Right hindlimb (tissue), 1 donor: ENCODE measurements at regions not wholly inside any gene's neighbourhood (a gene's known extent, or its start where the extent isn't known, plus 50 kb on each side); places are given as distances from the start of the nearest gene placed in this dataset.

Experiments
- DNase-seq: peaks from one replicate; pipeline ENCODE4 v3.0.0-alpha.2; 2018

DNA sequence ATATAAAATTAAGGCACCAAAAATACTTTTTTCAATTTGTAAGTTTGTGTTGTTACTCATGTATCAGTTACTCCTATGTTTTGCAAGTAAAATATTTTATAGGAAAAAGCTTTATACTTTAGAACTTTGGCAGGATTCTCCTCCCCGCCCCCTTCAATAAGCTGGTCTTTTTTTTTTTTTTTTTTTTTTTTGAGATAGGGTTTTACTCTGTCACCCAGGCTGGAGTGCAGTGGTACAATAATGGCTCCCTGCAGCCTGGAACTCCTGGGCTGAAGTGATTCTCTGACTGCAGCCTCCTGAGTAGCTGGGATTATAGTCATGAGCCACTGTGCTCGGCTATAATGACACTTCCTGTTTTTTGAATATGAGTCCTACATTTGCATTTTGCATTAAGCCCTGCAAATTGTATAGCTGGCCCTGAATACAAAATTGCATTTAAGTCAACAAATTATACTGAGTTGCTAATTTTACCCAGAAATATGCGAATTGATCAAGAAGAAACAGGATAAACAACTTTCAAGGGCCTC is 192.9 kb downstream of the PIK3R1 start:
- DNase-seq: no peak

DNA sequence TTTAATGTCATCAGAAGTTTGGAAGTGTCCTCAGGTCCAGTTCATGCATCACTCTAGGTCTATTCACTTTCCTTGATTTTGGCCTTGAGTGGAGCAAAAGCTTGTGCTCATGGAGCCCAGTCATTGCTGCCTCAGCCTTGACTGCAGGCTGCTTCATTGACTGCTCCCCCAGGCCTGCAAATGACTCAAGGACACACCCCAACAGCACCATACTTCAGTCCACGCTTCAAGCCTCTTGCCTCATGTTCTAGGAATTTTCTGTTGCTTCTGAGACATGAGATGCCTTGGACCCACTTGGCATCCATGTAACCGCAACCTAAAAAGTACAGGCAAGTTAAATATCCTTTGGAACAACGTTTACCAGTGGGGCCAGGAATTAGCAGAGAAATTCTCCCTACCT is 193.7 kb downstream of the PIK3R1 start:
- no peak for DNase-seq

DNA sequence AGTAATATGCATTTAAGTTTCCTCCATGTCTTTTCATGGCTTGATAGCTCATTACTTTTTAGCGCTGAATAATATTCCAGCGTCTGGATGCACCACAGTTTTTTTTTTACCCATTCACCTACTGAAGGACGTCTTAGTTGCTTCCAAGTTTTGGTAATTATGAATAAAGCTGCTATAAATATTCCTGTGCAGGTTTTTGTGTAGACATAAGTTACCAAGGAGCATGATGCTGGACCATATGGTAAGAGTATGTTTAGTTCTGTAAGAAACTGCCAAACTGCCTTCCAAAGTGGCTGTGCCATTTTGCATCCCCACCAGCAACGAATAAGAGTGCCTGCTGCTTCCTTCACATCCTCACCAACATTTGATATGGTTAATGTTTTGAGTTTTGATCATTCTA is 195.6 kb downstream of the PIK3R1 start:
- no peak for DNase-seq

DNA sequence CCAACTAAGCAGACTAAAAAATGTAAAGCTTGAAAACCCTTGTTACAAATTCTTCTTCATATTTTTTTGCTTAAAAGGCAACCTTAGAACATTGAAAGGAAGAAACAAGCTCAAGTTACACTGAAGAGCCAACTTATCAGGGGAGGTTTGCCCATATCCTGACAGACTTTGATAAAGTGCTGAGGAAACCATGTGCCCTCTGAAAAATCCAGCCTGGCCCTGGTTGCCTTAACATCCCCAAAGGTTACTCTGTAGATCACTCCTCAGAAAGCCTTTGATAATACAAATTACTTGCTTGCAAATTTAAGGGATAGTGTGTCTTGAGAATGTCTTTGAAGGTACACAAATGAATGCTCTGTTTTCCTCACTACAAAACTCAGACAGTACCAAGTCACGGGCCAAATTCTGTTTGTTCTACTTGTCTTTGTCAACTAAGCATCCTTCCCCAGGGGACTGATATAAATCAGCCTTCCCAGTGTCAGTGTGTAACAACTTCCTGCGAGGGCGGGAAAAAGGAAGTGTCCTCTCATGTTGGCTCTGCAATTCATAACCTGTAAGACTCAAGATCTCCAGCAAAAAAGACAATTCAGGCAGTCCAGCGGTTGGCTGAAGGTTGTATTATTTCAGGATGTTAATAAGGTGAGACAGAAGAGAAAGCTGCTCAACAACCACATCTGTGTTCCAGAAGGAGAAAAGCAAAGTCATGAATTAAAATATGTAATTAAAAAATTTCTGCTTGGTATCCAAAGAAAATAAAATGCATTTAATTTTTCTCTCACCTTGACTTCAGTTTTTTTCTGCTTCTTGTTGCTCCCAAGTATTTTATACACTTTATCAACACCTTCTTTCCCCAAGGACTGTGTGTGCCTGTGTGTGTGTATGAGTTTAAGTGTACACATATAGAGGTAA is 199.9 kb downstream of the PIK3R1 start:
- DNase-seq: no peak

DNA sequence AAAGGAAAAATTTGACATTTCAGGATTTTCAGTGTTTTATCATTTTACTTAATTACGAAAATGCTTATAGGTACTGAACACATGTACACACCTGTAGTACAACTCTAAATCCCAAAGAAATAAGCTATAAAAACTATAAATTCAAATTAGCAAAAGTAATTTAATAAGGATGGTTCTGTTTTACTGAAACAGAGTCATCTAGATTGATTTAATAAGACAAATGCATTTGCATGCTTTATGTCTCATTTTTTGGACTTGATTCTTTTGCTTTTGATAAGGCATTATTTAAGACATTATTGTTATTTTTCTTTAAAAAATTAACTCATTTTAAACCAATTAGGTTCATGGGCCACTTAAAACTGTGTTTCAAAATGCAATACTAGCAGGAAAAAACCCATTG is 201.2 kb downstream of the PIK3R1 start:
- no peak for DNase-seq

DNA sequence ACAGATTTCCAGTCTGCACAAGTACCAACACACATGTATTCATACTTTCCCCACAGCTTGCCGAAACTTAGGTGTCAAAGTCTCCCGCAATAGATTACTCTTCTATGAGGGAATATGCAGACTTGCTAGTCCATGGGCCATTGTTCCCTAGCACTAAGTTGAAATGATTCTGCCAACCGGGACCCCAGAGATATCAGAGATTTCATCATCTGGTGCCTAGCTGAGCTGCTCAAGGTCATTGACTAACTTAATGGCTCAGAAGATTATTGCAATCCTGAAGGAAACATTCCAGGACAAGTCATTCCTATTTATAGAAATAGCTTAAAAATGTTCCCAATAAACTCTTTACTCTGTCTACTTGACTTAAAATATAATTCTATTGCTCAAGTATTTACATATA is 202.6 kb downstream of the PIK3R1 start:
- DNase-seq: no peak

DNA sequence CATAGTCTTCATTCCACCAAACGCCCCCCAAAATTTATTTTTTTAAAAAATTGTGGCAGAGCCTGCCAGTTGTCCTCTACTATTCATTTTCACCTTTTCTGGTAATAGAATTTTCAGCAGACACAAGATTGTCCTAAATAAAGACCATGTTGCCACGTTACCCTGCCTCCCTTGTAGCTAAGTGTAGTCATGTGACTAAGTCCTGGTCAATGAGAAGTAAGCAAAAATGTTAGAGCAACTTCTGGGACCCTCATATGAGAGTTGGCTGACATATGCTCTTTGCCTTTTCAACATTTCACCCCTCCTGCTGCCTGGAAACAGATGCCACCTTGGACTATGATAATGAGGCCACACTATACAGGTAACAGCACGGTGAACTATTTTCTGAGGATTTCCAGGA is 203.1 kb downstream of the PIK3R1 start:
- DNase-seq: no peak

DNA sequence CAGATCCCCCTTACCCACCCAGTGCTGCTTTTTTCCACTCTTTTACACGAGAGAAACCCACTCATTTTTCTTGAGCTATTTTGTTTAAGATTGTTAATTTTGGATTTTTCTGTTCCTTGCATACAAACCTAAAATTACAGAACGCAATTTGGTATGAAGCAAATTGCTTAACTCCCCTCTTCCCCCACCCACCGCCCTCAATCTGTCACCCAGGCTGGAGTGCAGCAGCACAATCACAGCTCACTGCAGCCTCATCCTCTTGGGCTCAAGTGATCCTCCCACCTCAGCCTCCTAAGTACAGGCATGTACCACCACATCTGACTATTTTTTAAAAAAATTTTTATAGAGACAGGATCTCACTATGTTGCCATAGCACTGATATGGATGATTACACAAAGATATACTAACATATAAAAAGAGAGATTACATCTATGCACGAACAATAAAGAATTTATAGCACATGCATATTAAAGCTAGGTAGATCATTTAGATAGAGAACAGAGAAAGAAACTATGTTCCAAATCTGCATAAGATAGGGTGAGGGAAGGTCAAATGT is 203.6 kb downstream of the PIK3R1 start:
- DNase-seq: no peak

DNA sequence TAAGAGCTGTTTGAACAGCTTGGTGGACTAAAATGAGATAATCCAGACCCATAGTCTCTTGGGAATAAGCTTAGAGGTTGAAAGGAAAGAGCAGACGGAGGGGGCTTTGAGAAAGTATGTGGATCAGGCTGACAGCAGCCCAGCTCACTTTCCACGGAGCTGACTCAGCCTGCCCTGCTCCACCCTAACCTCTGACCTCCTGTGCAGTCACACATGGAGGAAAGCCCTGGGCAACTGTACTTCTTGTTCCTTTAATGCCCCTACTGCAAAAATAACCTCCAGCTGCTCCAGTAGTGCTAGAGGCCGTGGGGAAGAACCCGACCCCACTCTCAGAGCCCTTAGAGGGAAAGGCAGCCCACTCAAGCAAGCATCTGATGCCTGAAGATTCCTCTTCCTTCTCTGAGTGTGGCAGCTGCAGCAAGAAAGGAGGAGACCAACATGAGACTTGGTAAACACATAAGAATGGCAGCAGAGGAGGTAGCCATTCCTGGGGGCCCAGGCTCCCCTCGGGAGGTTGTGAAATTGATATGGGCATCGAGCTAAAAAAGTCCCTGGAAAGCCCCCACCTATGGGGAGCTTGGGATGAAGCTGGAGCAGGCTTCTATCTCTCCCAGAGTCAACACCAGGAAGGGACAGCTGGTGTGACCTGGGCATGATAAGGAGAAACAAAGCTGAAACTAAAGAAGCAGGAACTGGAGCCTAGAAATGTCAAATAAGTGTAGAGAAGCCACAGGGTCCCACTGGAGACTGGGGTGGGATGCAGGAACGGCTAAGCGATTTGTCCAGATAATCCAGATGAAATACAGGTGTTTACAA is 204.3 kb downstream of the PIK3R1 start:
- no peak for DNase-seq

DNA sequence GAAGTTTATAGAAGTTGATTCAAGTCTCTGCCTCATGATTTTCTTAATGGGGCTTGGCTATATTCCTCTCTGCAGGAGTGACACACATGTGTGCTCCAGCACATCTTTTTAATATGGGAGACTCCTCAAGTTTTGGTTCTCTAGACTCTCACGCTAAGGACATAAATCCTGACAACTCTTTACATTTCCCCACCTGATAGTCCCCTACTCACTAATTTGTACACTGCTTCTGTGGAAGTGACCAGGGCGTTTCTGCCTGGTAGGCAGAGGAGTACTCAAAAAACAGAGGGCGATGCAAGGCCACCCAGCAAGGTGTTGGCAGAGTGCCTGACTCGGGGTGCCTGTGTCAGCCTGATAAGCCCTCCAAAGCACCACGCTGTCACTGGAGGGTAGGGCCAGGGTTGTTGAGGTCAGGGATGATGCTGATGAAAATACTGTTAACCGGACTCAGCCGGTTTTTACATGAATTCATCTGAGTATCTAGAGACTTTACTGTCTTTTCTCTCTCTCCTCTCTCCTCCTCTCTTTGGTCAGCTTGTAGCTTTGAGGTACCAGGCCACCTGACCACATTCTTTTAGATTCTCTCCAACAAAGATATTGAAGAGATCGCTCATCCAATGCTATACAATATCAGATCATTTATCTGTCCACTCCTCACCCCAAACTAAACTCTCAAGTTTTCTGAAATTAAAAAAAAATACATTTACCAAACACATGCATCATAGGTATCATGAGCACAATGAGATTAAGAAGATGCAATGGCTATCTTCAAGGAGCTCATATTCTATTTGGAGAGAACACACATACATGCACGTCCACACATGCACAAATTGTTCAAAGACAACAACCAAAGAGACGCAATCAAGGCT is 205.2 kb downstream of the PIK3R1 start:
- DNase-seq: no peak

DNA sequence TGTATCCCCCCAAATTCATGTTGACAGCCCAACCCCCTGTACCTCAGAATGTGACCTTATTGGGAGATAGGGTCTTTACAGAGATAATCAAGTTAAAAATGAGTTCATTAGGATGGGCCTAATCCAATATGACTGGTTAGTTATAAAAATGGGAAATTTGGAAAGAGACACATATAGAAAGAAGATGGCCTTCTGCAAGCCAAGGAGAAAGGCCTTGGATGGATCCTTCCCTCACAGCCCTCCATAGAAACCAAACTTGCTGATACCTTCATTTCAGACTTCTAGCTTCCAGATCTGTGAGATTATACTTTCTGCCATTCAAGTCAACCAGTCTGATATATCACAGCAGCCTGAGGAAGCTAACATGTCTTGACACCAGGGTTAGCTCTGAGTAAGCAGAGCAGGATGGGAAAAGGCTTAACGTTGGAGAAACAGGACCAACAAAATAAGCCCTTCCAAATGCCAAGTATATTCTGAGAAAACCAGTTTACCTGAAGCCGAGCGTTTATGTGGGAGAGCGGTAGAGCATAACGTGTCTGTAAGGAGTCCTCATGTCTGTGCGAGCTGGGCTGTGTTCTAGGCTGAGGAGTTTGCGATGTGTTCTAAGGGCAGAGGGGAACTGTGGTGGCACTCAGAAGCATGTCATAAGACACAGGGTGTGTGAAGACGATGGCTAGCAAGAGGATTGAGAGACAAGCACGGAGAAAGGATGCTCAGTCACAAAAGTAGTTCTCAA is 206.1 kb downstream of the PIK3R1 start:
- DNase-seq: no peak

DNA sequence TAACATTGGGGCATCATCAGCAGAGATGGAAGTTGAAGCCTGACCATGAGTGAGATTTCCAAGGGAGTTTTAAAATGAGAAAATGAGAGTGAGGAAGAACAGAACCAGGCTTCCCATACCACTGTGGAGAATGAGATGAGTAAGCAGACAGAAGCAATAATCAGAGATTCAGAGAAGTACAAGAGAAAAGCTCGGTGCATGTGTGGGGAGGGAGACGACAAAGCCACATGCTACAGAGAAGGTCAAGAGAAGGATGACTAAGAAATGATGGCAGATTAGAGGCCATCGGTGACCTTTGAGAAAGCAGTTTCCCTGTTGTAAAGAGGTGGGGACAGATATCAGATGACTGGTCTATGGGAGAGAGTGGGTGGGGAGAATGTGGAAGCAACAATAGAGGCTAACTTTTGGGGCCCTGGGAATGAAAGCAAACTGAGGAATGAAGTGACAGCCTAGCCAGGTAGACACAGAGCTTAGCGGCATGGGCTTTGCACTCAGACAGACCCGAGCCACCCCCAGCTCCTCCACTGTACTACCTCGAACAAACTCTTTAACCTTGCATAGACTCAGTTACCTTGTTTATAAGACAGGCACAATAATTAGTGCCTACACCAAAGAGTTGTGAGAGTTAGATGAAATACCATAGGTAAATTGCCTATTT is 207.7 kb downstream of the PIK3R1 start:
- no peak for DNase-seq

DNA sequence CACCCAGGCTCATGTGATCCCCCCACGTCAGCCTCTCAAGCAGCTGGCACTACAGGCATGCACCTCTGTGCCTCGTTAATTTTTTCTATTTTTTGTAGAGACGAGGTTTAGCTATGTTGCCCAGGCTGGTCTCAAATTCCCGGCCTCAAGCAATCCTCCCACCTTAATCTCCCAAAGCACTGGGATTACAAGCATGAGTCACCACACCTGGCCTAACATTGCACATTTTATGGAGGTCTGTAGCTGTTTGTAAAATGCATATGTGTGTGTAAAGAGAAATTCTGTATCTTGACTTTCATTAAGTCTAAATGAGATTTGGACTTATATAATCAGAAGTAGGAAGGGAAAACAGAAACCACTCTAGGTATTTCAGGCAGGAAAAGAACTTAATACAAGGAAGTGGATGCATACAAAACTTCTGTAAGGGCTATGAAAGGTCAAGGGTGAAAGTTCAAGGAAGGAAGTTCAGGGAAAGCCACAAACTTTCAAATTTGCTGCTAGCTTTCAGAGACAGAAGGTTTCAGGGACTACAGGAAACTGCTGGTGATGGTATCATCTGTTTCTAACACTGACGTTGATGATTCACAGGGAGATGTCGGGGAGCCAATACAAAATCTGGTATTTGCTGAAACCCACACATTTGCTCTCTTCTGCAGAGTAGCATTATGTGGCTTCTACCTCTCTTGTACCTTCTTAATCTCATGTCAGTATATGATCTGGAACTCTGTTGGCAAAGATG is 209.4 kb downstream of the PIK3R1 start:
- no peak for DNase-seq

DNA sequence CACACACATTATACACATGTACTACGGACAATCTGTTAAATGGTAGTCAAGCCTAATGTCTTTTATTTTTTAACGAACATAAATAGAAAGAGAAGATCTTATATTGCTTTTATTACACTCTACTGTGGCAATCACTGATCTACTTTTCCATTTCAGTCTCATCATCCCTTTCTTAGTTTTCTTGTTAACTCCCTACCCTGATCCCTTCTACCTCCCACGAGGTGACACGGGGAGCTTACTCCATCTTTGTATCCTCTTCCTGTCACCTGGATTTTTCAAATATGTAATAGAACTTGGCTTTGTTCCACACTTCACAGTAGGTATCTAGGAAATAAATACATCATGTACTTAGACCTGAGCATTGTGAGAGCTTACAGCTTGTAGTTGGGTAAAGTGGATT is 211.0 kb downstream of the PIK3R1 start:
- DNase-seq: no peak

DNA sequence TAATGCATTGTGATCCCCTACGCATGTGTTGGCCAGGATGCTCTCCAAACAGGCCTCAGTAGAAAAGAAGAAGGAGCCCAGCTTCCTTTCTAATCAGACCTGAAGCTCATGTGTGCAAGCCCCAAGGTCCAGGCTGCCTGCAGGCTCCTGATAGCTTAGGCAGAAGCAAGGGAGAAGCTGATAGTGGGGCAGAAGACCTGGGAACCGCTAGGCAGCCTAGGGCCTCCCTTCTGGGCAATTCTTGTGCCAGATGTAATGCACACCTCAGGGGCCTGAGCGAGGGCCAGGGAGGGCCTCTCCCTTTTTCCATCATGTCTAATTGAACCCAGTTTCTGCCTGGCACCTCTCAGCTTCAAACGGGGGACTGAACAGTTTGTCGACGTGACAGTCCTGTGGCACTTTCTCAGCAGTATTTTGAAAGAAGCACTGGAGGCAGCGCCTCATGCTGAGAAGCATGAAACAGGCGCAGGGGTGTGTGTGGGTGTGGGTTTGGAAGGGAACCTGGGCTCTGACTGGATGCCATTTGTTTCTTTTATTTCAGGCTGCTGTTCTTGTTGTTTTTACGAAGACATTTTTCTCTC is 212.8 kb downstream of the PIK3R1 start:
- DNase-seq: no peak

DNA sequence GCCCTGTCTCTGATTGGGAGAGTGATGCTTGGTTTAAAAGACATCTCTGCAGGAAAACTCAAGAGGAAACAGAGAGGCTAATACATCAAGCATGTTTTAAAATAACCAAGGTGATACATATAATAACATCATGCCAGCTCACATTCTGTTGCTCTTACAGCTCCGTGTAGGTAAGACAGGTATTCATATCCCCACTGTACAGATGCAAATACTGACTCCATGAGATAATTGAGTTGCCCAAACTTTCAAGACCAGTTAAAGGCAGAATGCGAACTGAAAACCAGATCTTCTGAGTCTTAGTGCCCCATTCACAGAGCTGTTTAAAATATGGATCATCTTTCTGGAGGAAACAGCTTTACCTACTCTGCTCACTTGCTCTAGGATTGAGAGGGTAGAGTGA is 214.0 kb downstream of the PIK3R1 start:
- no peak for DNase-seq

DNA sequence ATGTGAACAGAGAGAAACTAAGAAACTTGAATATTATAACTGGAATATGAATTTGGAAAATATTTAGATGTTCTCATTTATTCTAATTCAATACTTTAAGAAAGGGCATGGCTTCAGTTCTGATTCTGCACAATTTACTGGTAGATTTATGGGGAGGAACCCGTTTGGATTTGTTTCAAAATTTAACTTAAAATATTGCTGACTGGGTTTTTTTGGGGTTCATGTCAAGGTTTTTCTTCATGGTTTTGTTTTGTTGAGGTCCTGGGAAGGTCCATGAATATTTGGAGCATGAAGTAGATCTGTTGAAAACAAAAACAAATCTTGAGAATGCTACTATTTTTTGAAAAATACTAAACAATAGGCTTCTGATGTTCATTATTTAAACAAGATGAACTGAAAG is 214.7 kb downstream of the PIK3R1 start:
- DNase-seq: no peak

DNA sequence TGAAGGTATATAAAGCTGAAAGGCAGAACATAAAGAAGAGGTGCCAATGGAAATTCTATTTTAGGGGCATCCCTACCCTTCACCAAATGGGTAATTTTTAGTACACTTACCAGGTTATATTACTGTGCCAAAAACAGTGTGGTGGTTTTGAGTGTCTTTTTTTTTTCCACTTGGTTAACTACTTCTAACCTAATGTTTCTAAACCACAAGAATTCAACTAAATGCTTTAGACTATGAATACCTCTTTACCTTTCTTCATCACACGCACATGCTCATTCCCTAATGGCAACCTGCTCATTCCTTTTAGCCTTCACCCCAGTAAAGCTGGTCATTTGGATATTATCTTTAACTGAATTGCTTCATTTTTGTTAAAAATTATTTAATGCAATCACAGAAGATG is 215.6 kb downstream of the PIK3R1 start:
- DNase-seq: no peak

DNA sequence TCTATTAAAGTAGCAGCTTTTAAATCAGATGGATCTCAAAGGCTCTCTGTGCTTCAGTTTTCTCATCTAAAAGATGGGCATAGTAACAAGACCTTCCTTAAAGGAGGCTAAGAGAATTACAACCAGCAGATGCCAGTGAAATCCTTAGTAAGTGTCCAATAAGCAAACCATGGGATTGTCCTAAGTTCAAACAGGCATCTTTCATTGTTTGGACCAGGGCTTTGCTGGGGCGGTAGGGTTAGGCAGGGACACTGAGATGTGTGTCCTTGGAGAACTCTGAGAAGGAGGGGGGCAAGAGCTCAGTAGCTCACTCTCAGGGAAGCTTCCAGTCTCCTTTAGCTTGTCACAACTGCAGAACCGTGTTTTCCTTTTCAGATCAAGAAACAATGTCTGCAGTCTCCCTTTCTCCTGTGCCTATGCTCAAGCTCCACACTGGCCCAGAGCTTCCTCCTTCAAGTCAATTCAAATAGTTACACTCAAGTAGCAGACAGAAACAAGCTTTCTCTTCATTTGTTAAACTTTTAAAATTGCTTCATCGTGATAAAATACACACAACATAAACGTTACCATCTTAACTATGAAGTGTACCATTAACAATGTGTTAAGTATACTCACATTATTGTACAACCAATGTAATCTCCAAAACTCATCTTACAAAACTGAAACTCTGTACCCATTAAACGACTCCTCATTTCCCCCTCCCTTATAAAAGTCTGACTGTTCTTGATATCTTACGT is 216.2 kb downstream of the PIK3R1 start:
- no peak for DNase-seq
